Caco-2 (cell line): ENCODE measurements at regions not wholly inside any gene's neighbourhood (a gene's known extent, or its start where the extent isn't known, plus 50 kb on each side); places are given as distances from the start of the nearest gene placed in this dataset.

Experiments
- BruUV-seq: library from RNA; stranded (reverse); fragments of 400-500 nt; replicated peaks from 2 replicates; lab custom pipeline; 2021; lab: Mats Ljungman, UMichigan
- CTCF ChIA-PET: fragments of 300-600 bp; sonication (Branson Sonifier 250); formaldehyde crosslinking; loops from one replicate; lab custom pipeline; 2022; ENCODE audit warnings: antibody characterized with exemption; lab: Charles Lee
- POLR2A ChIA-PET: fragments of 300-600 bp; sonication (Branson Sonifier 250); formaldehyde crosslinking; loops from one replicate; lab custom pipeline; 2022; ENCODE audit warnings: antibody characterized with exemption; lab: Charles Lee
- DNase-seq, 2 experiments: peaks; one replicate each; pipeline versions ENCODE4 v3.0.0 to v3.0.0-alpha.2; 2020 to 2022
- H3K27me3 ChIP-seq: replicated peaks from 2 replicates; pipeline ENCODE4 v1.6.0; 2011; ENCODE audit warnings: low read length; ENCODE audit not compliant: control insufficient read depth, insufficient read depth
- H3K36me3 ChIP-seq: 2 replicates; pipeline ENCODE4 v1.5.1; 2011; ENCODE audit warnings: low read length; ENCODE audit not compliant: control insufficient read depth, insufficient read depth
- H3K4me1 ChIP-seq: fragments of 250-450 bp; sonication (Bioruptor Pico); 2 replicates; pipeline ENCODE4 v1.5.1; 2020; ENCODE audit warnings: mild to moderate bottlenecking
- H3K4me3 ChIP-seq: 2 replicates; pipeline ENCODE4 v1.5.1; 2011; ENCODE audit warnings: low read depth, mild to moderate bottlenecking, control low read depth, low read length
- H3K9me3 ChIP-seq: fragments of 250-450 bp; sonication (Bioruptor Pico); 2 replicates; pipeline ENCODE4 v1.5.1; 2020; ENCODE audit warnings: mild to moderate bottlenecking, moderate library complexity
- H3K27ac Mint-ChIP-seq: one replicate; pipeline ENCODE4 v1.8.0; 2022; ENCODE audit warnings: mixed read lengths; ENCODE audit not compliant: unreplicated experiment
- H3K27me3 Mint-ChIP-seq: one replicate; pipeline ENCODE4 v1.8.0; 2022; ENCODE audit warnings: mixed read lengths; ENCODE audit not compliant: insufficient read depth, unreplicated experiment
- H3K36me3 Mint-ChIP-seq: one replicate; pipeline ENCODE4 v1.8.0; 2022; ENCODE audit warnings: mild to moderate bottlenecking, mixed read lengths; ENCODE audit not compliant: insufficient read depth, unreplicated experiment
- H3K4me1 Mint-ChIP-seq: one replicate; pipeline ENCODE4 v1.8.0; 2022; ENCODE audit warnings: low read depth, mixed read lengths; ENCODE audit not compliant: unreplicated experiment
- H3K4me3 Mint-ChIP-seq: one replicate; pipeline ENCODE4 v1.8.0; 2022; ENCODE audit warnings: mild to moderate bottlenecking, moderate library complexity, mixed read lengths; ENCODE audit not compliant: unreplicated experiment
- H3K9me3 Mint-ChIP-seq: one replicate; pipeline ENCODE4 v1.8.0; 2022; ENCODE audit warnings: mixed read lengths; ENCODE audit not compliant: unreplicated experiment
- intact Hi-C: fragments of 100-400 bp; cut with micrococcal nuclease; formaldehyde crosslinking; loops from one replicate; pipeline ENCODE4 v1.10.0; 2022; ENCODE audit not compliant: unreplicated experiment
- TF ChIP-seq, protein P1 (sequence below), 2 experiments: fragments of 200-600 bp in 1 of 2; IDR thresholded peaks; 1 replicate in 1 of 2; 2 replicates in 1 of 2; pipeline versions ENCODE4 v1.5.1 to v1.8.0; 2011 to 2022; ENCODE audit warnings: antibody characterized with exemption in 1 of 2, control low read depth in 1 of 2, inconsistent platforms in 1 of 2, low read depth in 1 of 2, low read length in 1 of 2, mild to moderate bottlenecking in 1 of 2, moderate library complexity in 1 of 2; ENCODE audit not compliant: insufficient read depth in 1 of 2, severe bottlenecking in 1 of 2, unreplicated experiment in 1 of 2

GRCh38 chr15:62771234-62771633, 271.3 kb upstream of the TPM1 start:
- no peak overlapping the region for H3K4me3 ChIP-seq
- H3K27me3 Mint-ChIP-seq, result no peaks in the 10 kb centered on the region
- no peaks in the 10 kb centered on the region for H3K4me1 ChIP-seq
- H3K9me3 Mint-ChIP-seq, result no peaks in the 10 kb centered on the region
- no peaks in the 10 kb centered on the region for H3K27me3 ChIP-seq
- DNase-seq, result no peak
- H3K4me3 Mint-ChIP-seq, result no peak overlapping the region
- POLR2A ChIA-PET, result no interaction called here
- H3K36me3 ChIP-seq, result peaks cover 3% of the 10 kb centered on the region
- TF ChIP-seq, protein P1, sequence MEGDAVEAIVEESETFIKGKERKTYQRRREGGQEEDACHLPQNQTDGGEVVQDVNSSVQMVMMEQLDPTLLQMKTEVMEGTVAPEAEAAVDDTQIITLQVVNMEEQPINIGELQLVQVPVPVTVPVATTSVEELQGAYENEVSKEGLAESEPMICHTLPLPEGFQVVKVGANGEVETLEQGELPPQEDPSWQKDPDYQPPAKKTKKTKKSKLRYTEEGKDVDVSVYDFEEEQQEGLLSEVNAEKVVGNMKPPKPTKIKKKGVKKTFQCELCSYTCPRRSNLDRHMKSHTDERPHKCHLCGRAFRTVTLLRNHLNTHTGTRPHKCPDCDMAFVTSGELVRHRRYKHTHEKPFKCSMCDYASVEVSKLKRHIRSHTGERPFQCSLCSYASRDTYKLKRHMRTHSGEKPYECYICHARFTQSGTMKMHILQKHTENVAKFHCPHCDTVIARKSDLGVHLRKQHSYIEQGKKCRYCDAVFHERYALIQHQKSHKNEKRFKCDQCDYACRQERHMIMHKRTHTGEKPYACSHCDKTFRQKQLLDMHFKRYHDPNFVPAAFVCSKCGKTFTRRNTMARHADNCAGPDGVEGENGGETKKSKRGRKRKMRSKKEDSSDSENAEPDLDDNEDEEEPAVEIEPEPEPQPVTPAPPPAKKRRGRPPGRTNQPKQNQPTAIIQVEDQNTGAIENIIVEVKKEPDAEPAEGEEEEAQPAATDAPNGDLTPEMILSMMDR (IDR thresholded peaks at IDR 0.05; ENCODE audit: insufficient read depth in 1 of 2, low read depth in 1 of 2, low read length in 1 of 2, severe bottlenecking in 1 of 2, unreplicated experiment in 1 of 2), result no peak
- H3K27ac Mint-ChIP-seq, result no peak overlapping the region
- CTCF ChIA-PET, result no interaction called here
- no peaks in the 10 kb centered on the region for H3K4me1 Mint-ChIP-seq
- intact Hi-C loops, result no loop called here
- no peaks in the 10 kb centered on the region for H3K9me3 ChIP-seq
- H3K36me3 Mint-ChIP-seq, result peaks cover 81% of the 10 kb centered on the region
- no TSS peak for BruUV-seq

GRCh38 chr15:62773369-62774165, 269.0 kb upstream of the TPM1 start:
- Mint-ChIP-seq H3K4me3 (no peak overlapping the region), H3K36me3 (peaks cover 66% of the 10 kb centered on the region), H3K9me3 (no peaks in the 10 kb centered on the region), H3K27me3 (no peaks in the 10 kb centered on the region), H3K4me1 (no peaks in the 10 kb centered on the region), H3K27ac (no peak overlapping the region)
- CTCF ChIA-PET, result no interaction called here
- no peak overlapping the region for H3K4me3 ChIP-seq
- no peaks in the 10 kb centered on the region for H3K4me1 ChIP-seq
- intact Hi-C loops, result no loop called here
- peaks cover 3% of the 10 kb centered on the region for H3K36me3 ChIP-seq
- TF ChIP-seq, protein P1 (IDR thresholded peaks at IDR 0.05; ENCODE audit: insufficient read depth in 1 of 2, low read depth in 1 of 2, low read length in 1 of 2, severe bottlenecking in 1 of 2, unreplicated experiment in 1 of 2), result no peak
- H3K27me3 ChIP-seq, result no peaks in the 10 kb centered on the region
- POLR2A ChIA-PET, result no interaction called here
- DNase-seq, result no peak
- no peaks in the 10 kb centered on the region for H3K9me3 ChIP-seq
- BruUV-seq, result no TSS peak

DNA sequence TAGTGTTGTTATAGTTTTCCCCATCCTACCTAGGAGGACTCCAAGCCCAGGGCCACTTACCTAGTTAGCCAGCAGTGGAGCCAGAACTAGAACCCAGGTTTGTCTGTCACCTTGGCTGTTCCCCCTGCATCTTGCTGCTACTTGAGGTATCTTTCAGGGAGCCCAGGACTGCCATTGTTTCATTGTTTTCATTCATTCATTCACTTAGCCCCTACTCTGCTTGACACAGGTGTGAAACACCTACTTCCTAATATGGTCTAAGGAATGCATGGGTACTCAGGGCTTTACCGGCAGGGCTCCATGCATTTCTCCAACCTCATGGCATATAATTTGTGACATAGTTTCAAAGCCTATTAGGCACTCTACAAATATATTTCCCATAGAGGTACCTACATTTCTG, 266.6 kb upstream of the TPM1 start:
- H3K36me3 ChIP-seq, result peaks cover 1% of the 10 kb centered on the region
- Mint-ChIP-seq H3K27ac (no peak overlapping the region), H3K4me1 (peaks cover 7% of the 10 kb centered on the region), H3K4me3 (no peak overlapping the region), H3K9me3 (no peaks in the 10 kb centered on the region), H3K36me3 (peaks cover 54% of the 10 kb centered on the region), H3K27me3 (no peaks in the 10 kb centered on the region)
- no peaks in the 10 kb centered on the region for H3K9me3 ChIP-seq
- ChIA-PET POLR2A (no interaction called here), CTCF (no interaction called here)
- no peaks in the 10 kb centered on the region for H3K27me3 ChIP-seq
- H3K4me1 ChIP-seq, result no peaks in the 10 kb centered on the region
- DNase-seq, result no peak
- TF ChIP-seq, protein P1 (IDR thresholded peaks at IDR 0.05; ENCODE audit: insufficient read depth in 1 of 2, low read depth in 1 of 2, low read length in 1 of 2, severe bottlenecking in 1 of 2, unreplicated experiment in 1 of 2), result no peak
- BruUV-seq, result no TSS peak
- H3K4me3 ChIP-seq, result no peak overlapping the region
- intact Hi-C loops, result no loop called here
